Mesendoderm (in vitro differentiated cells): ENCODE measurements at regions not wholly inside any gene's neighbourhood (a gene's known extent, or its start where the extent isn't known, plus 50 kb on each side); places are given as distances from the start of the nearest gene placed in this dataset.
"Not testable (repeated sequence)": the region's sequence is repeated elsewhere in the genome, so short reads cannot be mapped to it uniquely, and the experiment has no call there.

Source experiments
- DNase-seq: peaks from one replicate; pipeline ENCODE4 v3.0.0; 2013
- H2AK5ac ChIP-seq: 2 replicates; pipeline ENCODE4 v1.6.1; 2013; ENCODE audit warnings: low read length, inconsistent platforms
- H2BK120ac ChIP-seq: 2 replicates; pipeline ENCODE4 v1.6.1; 2013; ENCODE audit warnings: low read depth, mild to moderate bottlenecking, low read length, moderate library complexity, mixed read lengths
- H2BK15ac ChIP-seq: replicated peaks from 2 replicates; pipeline ENCODE4 v1.6.1; 2013; ENCODE audit warnings: low read depth, mild to moderate bottlenecking, moderate library complexity
- H2BK5ac ChIP-seq: 2 replicates; pipeline ENCODE4 v1.6.1; 2013; ENCODE audit warnings: low read length, inconsistent platforms
- H3K18ac ChIP-seq: 2 replicates; pipeline ENCODE4 v1.6.1; 2013; ENCODE audit warnings: mild to moderate bottlenecking, low read length, mixed read lengths
- H3K23ac ChIP-seq: one replicate; pipeline ENCODE4 v1.6.1; 2013; ENCODE audit warnings: low read length
- H3K27ac ChIP-seq: 2 replicates; pipeline ENCODE4 v1.5.1; 2013; ENCODE audit warnings: low read depth, mild to moderate bottlenecking, inconsistent platforms, low read length, moderate library complexity
- H3K27me3 ChIP-seq: 2 replicates; pipeline ENCODE4 v1.6.1; 2013; ENCODE audit warnings: low read length, control low read depth, mild to moderate bottlenecking, inconsistent platforms; ENCODE audit not compliant: insufficient read depth, poor library complexity
- H3K36me3 ChIP-seq: 2 replicates; pipeline ENCODE4 v1.6.1; 2013; ENCODE audit warnings: low read length, inconsistent platforms; ENCODE audit not compliant: control insufficient read depth, insufficient read depth
- H3K4ac ChIP-seq: one replicate; pipeline ENCODE4 v1.6.1; 2013; ENCODE audit warnings: low read depth, mild to moderate bottlenecking, low read length, moderate library complexity
- H3K4me1 ChIP-seq: 2 replicates; pipeline ENCODE4 v1.6.1; 2013; ENCODE audit warnings: low read depth, low read length, inconsistent platforms; ENCODE audit not compliant: control insufficient read depth
- H3K4me2 ChIP-seq: 2 replicates; pipeline ENCODE4 v1.6.1; 2013; ENCODE audit warnings: low read length
- H3K4me3 ChIP-seq: 2 replicates; pipeline ENCODE4 v1.5.1; 2013; ENCODE audit warnings: mild to moderate bottlenecking, low read length
- H3K56ac ChIP-seq: one replicate; pipeline ENCODE4 v1.6.1; 2013; ENCODE audit warnings: low read length
- H3K79me1 ChIP-seq: 2 replicates; pipeline ENCODE4 v1.6.1; 2013; ENCODE audit warnings: low read length, inconsistent platforms
- H3K79me2 ChIP-seq: 2 replicates; pipeline ENCODE4 v1.6.1; 2013; ENCODE audit warnings: mild to moderate bottlenecking, low read length; ENCODE audit not compliant: control insufficient read depth, insufficient read depth
- H3K9ac ChIP-seq: 2 replicates; pipeline ENCODE4 v1.6.1; 2013; ENCODE audit warnings: low read length, inconsistent platforms
- H4K5ac ChIP-seq: one replicate; pipeline ENCODE4 v1.6.1; 2013; ENCODE audit warnings: low read length
- H4K8ac ChIP-seq: one replicate; pipeline ENCODE4 v1.6.1; 2013; ENCODE audit warnings: low read depth, mild to moderate bottlenecking, control low read depth, low read length, moderate library complexity
- WGBS: extraction: QIAGEN DNeasy Blood & Tissue Kit; methylation state at CpG from one replicate; pipeline ENCODE4 v1.1.7; 2013; ENCODE audit warnings: low lambda C conversion rate, missing lambda C conversion rate; ENCODE audit not compliant: insufficient coverage; ENCODE audit errors: extremely low coverage; 5-methylcytosine and 5-hydroxymethylcytosine counted together

DNA sequence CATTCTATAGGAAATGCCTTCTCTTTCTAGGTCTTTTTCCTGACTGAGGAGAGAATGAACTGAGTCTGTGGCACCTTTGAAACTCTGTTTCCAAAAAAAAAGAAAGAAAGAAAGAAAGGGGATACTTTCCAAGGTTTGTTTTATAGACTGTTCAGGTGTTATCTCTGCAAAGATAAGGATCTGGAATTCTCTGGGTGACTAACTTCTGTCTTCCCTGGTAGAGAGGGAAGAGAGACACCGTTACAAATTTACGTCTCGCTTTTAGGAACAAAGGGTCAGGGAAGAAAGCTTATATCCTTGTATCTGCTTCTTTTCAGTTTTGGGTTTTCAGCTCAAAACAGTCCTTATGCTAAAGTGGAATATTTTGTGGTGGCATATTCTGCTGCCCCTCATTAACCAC, 314.1 kb downstream of the RAPGEF2 start:
- Histone ChIP-seq H2AK5ac (no peak overlapping the region), H3K4me2 (no peak overlapping the region), H4K5ac (no peak overlapping the region), H3K18ac (no peak overlapping the region), H3K4ac (no peak overlapping the region), H3K27ac (no peak overlapping the region), H3K79me1 (no peaks in the 10 kb centered on the region), H4K8ac (no peak overlapping the region), H2BK15ac (no peak overlapping the region), H3K9ac (no peak overlapping the region), H3K79me2 (no peaks in the 10 kb centered on the region), H3K4me1 (no peaks in the 10 kb centered on the region), H3K23ac (no peak overlapping the region), H3K36me3 (no peaks in the 10 kb centered on the region), H3K27me3 (no peaks in the 10 kb centered on the region), H3K4me3 (no peak overlapping the region), H2BK5ac (no peak overlapping the region), H2BK120ac (no peak overlapping the region), H3K56ac (no peak overlapping the region)
- WGBS, result no CpG with 5 or more reads among the region's 3 CpGs
- DNase-seq, result no peak

DNA sequence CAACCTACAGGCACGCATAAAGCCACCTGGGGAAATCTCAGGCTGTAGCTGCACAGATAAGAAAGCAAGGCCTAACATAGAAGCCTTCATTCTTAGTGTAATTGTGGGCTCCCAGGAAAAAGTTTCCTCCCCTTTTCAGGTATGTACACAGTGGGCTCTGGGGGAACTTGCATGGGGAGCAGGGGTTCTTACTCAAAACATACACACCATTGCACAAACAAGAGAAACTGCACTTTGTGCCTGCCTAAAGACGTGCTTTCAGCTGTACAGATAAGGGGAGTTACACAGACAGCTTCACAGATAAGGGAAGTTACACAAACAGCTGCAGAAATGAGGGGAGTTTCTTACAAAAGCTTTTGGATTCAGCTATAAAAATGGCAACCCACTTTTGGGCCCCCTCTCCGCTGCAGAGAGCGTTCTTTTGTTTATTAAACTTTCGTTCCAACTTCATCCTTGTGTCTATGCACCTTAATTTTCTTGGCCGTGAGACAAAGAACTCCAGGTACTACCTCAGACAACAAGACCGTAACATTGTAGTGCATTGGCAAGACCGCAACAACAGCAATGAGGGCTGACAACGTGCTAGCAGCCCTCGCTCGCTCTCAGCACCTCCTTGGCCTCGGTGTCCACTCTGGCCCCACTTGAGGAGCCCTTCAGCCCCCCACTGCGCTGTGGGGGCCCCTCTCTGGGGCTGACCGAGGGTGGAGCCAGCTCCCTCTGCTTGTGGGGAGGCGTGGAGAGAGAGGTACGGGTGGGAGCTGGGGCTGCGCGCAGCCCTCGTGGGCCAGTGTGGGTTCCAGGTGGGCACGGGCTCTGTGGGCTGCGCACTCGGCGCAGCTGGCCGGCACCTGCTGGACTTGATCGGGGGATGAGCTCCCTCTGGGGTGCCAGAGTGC, 317.5 kb downstream of the RAPGEF2 start:
- H4K5ac ChIP-seq, result no peak overlapping the region
- H2BK120ac ChIP-seq, result no peak overlapping the region
- DNase-seq, result peak; percentile 22
- no peak overlapping the region for H2AK5ac ChIP-seq
- no peak overlapping the region for H3K4me3 ChIP-seq
- no peak overlapping the region for H3K4ac ChIP-seq
- H3K18ac ChIP-seq, result no peak overlapping the region
- H3K56ac ChIP-seq, result no peak overlapping the region
- no CpG with 5 or more reads among the region's 25 CpGs for WGBS
- no peak overlapping the region for H3K9ac ChIP-seq
- no peaks in the 10 kb centered on the region for H3K79me2 ChIP-seq
- H3K27ac ChIP-seq, result no peak overlapping the region
- no peak overlapping the region for H3K23ac ChIP-seq
- H2BK5ac ChIP-seq, result no peak overlapping the region
- no peaks in the 10 kb centered on the region for H3K4me1 ChIP-seq
- H3K36me3 ChIP-seq, result no peaks in the 10 kb centered on the region
- no peaks in the 10 kb centered on the region for H3K27me3 ChIP-seq
- H2BK15ac ChIP-seq, result no peak overlapping the region
- no peak overlapping the region for H3K4me2 ChIP-seq
- H4K8ac ChIP-seq, result no peak overlapping the region
- H3K79me1 ChIP-seq, result no peaks in the 10 kb centered on the region

DNA sequence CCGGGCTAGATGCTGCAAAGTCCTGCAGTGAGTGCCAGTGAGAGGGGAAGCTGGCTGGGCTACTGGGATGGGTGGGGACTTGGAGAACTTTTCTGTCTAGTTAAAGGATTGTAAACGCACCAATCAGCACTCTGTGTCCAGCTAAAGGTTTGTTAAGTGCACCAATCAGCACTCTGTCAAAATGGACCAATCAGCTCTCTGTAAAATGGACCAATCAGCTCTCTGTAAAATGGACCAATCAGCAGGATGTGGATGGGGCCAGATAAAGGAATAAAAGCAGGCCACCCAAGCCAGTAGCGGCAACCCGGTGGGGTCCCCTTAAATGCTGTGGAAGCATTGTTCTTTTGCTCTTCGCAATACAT, 318.2 kb downstream of the RAPGEF2 start:
- no CpG with 5 or more reads among the region's 5 CpGs for WGBS
- not testable (repeated sequence) for H3K4me2 ChIP-seq, H4K5ac ChIP-seq, H2BK120ac ChIP-seq, H3K27me3 ChIP-seq, H3K23ac ChIP-seq, H3K4ac ChIP-seq, H2BK5ac ChIP-seq, H3K79me1 ChIP-seq, H3K56ac ChIP-seq, H3K18ac ChIP-seq, DNase-seq, H3K79me2 ChIP-seq, H3K27ac ChIP-seq, H2BK15ac ChIP-seq, H3K4me1 ChIP-seq, H3K4me3 ChIP-seq, H3K9ac ChIP-seq, H2AK5ac ChIP-seq, H4K8ac ChIP-seq, H3K36me3 ChIP-seq

DNA sequence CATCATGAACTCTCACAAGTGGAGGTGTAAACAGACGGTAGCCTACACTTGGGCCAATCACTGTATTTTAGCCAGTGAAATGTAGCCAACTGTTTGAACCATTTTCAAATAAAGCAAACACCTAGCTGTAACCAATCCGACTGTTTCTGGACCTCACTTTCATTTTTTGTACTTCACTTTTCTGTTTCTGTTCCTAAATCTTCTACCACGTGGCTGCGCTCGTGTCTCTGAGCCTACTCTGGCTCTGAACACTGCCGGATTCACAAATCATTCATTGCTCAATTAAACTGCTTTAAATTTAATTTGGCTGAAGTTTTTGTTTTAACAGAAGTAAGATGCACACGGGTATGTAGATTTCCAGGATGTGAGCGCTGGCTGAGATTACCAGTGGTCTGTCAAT, 319.1 kb downstream of the RAPGEF2 start:
- H3K4me2 ChIP-seq, result no peak overlapping the region
- peaks cover 5% of the 10 kb centered on the region for H3K4me1 ChIP-seq
- H3K79me2 ChIP-seq, result no peaks in the 10 kb centered on the region
- no peak for DNase-seq
- H3K27me3 ChIP-seq, result no peaks in the 10 kb centered on the region
- H3K18ac ChIP-seq, result peak overlapping the region; percentile 18
- H3K9ac ChIP-seq, result no peak overlapping the region
- H3K36me3 ChIP-seq, result no peaks in the 10 kb centered on the region
- H3K27ac ChIP-seq, result no peak overlapping the region
- no peak overlapping the region for H3K4ac ChIP-seq
- H3K4me3 ChIP-seq, result no peak overlapping the region
- no peak overlapping the region for H2BK15ac ChIP-seq
- no peak overlapping the region for H4K5ac ChIP-seq
- no CpG with 5 or more reads among the region's 8 CpGs for WGBS
- no peak overlapping the region for H2AK5ac ChIP-seq
- no peak overlapping the region for H3K23ac ChIP-seq
- H3K79me1 ChIP-seq, result no peaks in the 10 kb centered on the region
- no peak overlapping the region for H2BK120ac ChIP-seq
- no peak overlapping the region for H4K8ac ChIP-seq
- H3K56ac ChIP-seq, result no peak overlapping the region
- no peak overlapping the region for H2BK5ac ChIP-seq

DNA sequence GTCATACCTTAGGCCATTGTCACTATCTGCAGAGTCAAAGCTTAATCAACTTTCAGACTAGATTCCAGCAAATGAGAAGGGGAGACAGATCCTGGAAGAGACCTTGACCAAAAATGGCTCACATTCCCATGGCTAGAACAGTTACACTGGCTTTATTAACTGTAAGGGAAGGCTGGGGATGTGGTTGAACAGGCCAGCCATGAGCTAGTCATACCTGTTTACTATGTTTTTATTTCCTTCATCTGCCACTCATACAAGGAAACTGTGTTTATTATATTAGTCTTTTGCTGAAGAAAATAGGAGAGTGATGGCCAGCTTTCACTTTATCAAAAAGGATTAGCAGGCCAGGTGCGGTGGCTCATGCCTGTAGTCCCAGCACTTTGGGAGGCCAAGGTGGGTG, 319.7 kb downstream of the RAPGEF2 start:
- Histone ChIP-seq H3K27me3 (no peaks in the 10 kb centered on the region), H3K56ac (no peak overlapping the region), H3K4me1 (peaks cover 8% of the 10 kb centered on the region), H2AK5ac (no peak overlapping the region), H2BK120ac (no peak overlapping the region), H3K4ac (no peak overlapping the region), H4K8ac (no peak overlapping the region), H3K4me2 (no peak overlapping the region), H3K79me1 (no peaks in the 10 kb centered on the region), H3K18ac (no peak overlapping the region), H3K23ac (no peak overlapping the region), H3K4me3 (no peak overlapping the region), H3K79me2 (no peaks in the 10 kb centered on the region), H2BK15ac (no peak overlapping the region), H3K9ac (no peak overlapping the region), H4K5ac (no peak overlapping the region), H3K36me3 (no peaks in the 10 kb centered on the region), H3K27ac (no peak overlapping the region), H2BK5ac (no peak overlapping the region)
- DNase-seq, result no peak
- WGBS, result no CpG with 5 or more reads among the region's 1 CpG
